Mammary epithelial cell (primary cell): ENCODE measurements at regions not wholly inside any gene's neighbourhood (a gene's known extent, or its start where the extent isn't known, plus 50 kb on each side); places are given as distances from the start of the nearest gene placed in this dataset.

Experiments
- EZH2 ChIP-seq: IDR thresholded peaks from 2 replicates; pipeline ENCODE4 v1.6.1; 2012; ENCODE audit warnings: low read length, inconsistent platforms, borderline replicate concordance
- TF ChIP-seq, protein P1 (sequence below), 2 donors: IDR thresholded peaks in 1 of 2; conservative IDR thresholded peaks in 1 of 2; 2 replicates each; pipeline ENCODE4 v1.5.1; 2011 to 2012; ENCODE audit warnings: inconsistent platforms in 2 of 2, low read length in 2 of 2, mild to moderate bottlenecking in 2 of 2, control low read depth in 1 of 2, low read depth in 1 of 2; ENCODE audit not compliant: insufficient read depth in 1 of 2; ENCODE audit errors: extremely low read depth in 1 of 2

GRCh38 chr1:198106011-198106410 lies 50.8 kb upstream of the NEK7 start:
- TF ChIP-seq, protein P1, sequence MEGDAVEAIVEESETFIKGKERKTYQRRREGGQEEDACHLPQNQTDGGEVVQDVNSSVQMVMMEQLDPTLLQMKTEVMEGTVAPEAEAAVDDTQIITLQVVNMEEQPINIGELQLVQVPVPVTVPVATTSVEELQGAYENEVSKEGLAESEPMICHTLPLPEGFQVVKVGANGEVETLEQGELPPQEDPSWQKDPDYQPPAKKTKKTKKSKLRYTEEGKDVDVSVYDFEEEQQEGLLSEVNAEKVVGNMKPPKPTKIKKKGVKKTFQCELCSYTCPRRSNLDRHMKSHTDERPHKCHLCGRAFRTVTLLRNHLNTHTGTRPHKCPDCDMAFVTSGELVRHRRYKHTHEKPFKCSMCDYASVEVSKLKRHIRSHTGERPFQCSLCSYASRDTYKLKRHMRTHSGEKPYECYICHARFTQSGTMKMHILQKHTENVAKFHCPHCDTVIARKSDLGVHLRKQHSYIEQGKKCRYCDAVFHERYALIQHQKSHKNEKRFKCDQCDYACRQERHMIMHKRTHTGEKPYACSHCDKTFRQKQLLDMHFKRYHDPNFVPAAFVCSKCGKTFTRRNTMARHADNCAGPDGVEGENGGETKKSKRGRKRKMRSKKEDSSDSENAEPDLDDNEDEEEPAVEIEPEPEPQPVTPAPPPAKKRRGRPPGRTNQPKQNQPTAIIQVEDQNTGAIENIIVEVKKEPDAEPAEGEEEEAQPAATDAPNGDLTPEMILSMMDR (conservative IDR thresholded peaks at IDR 0.05 in 1 of 2, IDR thresholded peaks at IDR 0.05 in 1 of 2; ENCODE audit: extremely low read depth in 1 of 2, insufficient read depth in 1 of 2, low read depth in 1 of 2, low read length in 2 of 2) = no peak
- TF ChIP-seq EZH2 = no peak
